ENCODE measurements at regions not wholly inside any gene's neighbourhood (a gene's known extent, or its start where the extent isn't known, plus 50 kb on each side); places are given as distances from the start of the nearest gene placed in this dataset.
"Not testable (repeated sequence)": the region's sequence is repeated elsewhere in the genome, so short reads cannot be mapped to it uniquely, and the experiment has no call there.

- Histone ChIP-seq H3K4me1 (ENCODE audit: insufficient read depth, low read length) (no peaks in the 10 kb centered on the region), H3K36me3 (ENCODE audit: insufficient read depth, low read length) (no peaks in the 10 kb centered on the region), H3K9ac (ENCODE audit: low read depth, low read length) (no peak overlapping the region), H3K9me3 (ENCODE audit: control insufficient read depth, insufficient read depth, low read length) (no peaks in the 10 kb centered on the region)
Measured at GRCh38 chr4:189121336-189121735, 819.3 kb upstream of the FRG1 start.

GRCh38 chr4:189124149-189124758 is 816.4 kb upstream of the FRG1 start:
- Histone ChIP-seq H3K4me1 (ENCODE audit: insufficient read depth, low read length) (no peaks in the 10 kb centered on the region), H3K9ac (ENCODE audit: low read depth, low read length) (no peak overlapping the region), H3K36me3 (ENCODE audit: insufficient read depth, low read length) (no peaks in the 10 kb centered on the region), H3K9me3 (ENCODE audit: control insufficient read depth, insufficient read depth, low read length) (no peaks in the 10 kb centered on the region)

GRCh38 chr4:189124791-189125190 is 815.9 kb upstream of the FRG1 start:
- Histone ChIP-seq H3K9me3 (ENCODE audit: control insufficient read depth, insufficient read depth, low read length) (no peaks in the 10 kb centered on the region), H3K36me3 (ENCODE audit: insufficient read depth, low read length) (no peaks in the 10 kb centered on the region), H3K9ac (ENCODE audit: low read depth, low read length) (no peak overlapping the region), H3K4me1 (ENCODE audit: insufficient read depth, low read length) (no peaks in the 10 kb centered on the region)

DNA sequence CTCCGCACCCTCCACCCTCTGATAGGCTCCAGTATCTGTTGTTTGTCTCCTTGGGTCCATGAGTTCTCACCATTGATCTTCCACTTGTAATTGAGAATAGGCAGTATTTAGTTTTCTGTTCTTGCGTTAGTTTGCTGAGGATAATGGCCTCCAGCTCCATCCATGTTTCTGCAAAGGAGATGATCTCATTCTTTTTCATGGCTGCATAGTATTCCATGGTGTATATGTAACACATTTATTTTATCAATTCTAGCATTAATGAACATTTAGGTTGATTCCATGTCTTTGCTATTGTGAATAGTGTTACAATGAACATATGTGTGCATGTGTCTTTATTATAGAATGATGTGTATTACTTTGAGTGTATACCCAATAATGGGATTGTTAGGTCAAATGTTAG is 814.6 kb upstream of the FRG1 start:
- H3K4me1 ChIP-seq (ENCODE audit: insufficient read depth, low read length) = no peaks in the 10 kb centered on the region
- H3K9ac ChIP-seq (ENCODE audit: low read depth, low read length) = no peak overlapping the region
- no peaks in the 10 kb centered on the region for H3K36me3 ChIP-seq (ENCODE audit: insufficient read depth, low read length)
- no peaks in the 10 kb centered on the region for H3K9me3 ChIP-seq (ENCODE audit: control insufficient read depth, insufficient read depth, low read length)

DNA sequence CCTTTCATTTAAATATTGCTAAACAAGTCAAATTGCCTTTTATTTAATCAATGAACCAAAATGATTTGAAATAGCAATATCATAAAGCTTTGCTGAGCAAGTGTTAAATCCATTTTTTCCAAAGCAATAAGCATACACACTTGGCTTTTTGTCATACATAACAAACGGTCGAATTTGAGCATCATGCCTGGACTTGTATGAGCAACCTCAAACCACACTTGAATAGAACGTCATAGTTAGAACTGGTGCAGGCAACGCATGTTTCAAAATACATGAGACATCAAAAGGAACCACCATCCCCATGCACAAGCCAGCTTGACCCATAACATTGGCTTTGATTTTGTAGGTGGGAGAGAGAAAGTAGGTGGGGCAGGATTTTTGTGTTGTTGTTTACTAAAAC is 812.3 kb upstream of the FRG1 start:
- Histone ChIP-seq H3K4me1 (ENCODE audit: insufficient read depth, low read length) (no peaks in the 10 kb centered on the region), H3K9ac (ENCODE audit: low read depth, low read length) (no peak overlapping the region), H3K36me3 (ENCODE audit: insufficient read depth, low read length) (no peaks in the 10 kb centered on the region), H3K9me3 (ENCODE audit: control insufficient read depth, insufficient read depth, low read length) (no peaks in the 10 kb centered on the region)

- Histone ChIP-seq H3K9me3 (ENCODE audit: control insufficient read depth, insufficient read depth, low read length) (no peaks in the 10 kb centered on the region), H3K4me1 (ENCODE audit: insufficient read depth, low read length) (no peaks in the 10 kb centered on the region), H3K9ac (ENCODE audit: low read depth, low read length) (no peak overlapping the region), H3K36me3 (ENCODE audit: insufficient read depth, low read length) (no peaks in the 10 kb centered on the region)
Measured at GRCh38 chr4:189129044-189129694, 811.5 kb upstream of the FRG1 start.

GRCh38 chr4:189131118-189131517 is 809.6 kb upstream of the FRG1 start:
- H3K36me3 ChIP-seq (ENCODE audit: insufficient read depth, low read length) = no peaks in the 10 kb centered on the region
- H3K9me3 ChIP-seq (ENCODE audit: control insufficient read depth, insufficient read depth, low read length) = no peaks in the 10 kb centered on the region
- H3K4me1 ChIP-seq (ENCODE audit: insufficient read depth, low read length) = no peaks in the 10 kb centered on the region
- no peak overlapping the region for H3K9ac ChIP-seq (ENCODE audit: low read depth, low read length)

DNA sequence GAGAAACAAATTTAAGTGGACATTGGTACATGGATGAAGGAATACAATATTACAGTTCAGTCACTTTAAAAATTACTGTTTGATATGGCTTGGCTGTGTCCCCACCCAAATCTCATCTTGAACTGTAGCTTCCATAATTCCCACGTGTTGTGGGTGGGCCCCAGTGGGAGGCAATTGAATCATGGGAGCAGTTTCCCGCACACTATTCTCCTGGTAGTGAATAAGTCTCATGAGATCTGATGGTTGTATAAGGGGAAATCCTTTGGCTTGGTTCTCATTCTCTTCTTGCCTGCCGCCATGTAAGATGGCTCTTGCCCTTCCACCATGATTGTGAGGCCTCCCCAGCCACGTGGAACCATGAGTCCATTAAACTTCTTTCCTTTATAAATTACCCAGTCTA is 804.2 kb upstream of the FRG1 start:
- no peaks in the 10 kb centered on the region for H3K9me3 ChIP-seq (ENCODE audit: control insufficient read depth, insufficient read depth, low read length)
- no peaks in the 10 kb centered on the region for H3K36me3 ChIP-seq (ENCODE audit: insufficient read depth, low read length)
- no peaks in the 10 kb centered on the region for H3K4me1 ChIP-seq (ENCODE audit: insufficient read depth, low read length)
- no peak overlapping the region for H3K9ac ChIP-seq (ENCODE audit: low read depth, low read length)

GRCh38 chr4:189143263-189143952 is 797.3 kb upstream of the FRG1 start:
- no peaks in the 10 kb centered on the region for H3K36me3 ChIP-seq (ENCODE audit: insufficient read depth, low read length)
- no peaks in the 10 kb centered on the region for H3K9me3 ChIP-seq (ENCODE audit: control insufficient read depth, insufficient read depth, low read length)
- no peaks in the 10 kb centered on the region for H3K4me1 ChIP-seq (ENCODE audit: insufficient read depth, low read length)
- no peak overlapping the region for H3K9ac ChIP-seq (ENCODE audit: low read depth, low read length)

DNA sequence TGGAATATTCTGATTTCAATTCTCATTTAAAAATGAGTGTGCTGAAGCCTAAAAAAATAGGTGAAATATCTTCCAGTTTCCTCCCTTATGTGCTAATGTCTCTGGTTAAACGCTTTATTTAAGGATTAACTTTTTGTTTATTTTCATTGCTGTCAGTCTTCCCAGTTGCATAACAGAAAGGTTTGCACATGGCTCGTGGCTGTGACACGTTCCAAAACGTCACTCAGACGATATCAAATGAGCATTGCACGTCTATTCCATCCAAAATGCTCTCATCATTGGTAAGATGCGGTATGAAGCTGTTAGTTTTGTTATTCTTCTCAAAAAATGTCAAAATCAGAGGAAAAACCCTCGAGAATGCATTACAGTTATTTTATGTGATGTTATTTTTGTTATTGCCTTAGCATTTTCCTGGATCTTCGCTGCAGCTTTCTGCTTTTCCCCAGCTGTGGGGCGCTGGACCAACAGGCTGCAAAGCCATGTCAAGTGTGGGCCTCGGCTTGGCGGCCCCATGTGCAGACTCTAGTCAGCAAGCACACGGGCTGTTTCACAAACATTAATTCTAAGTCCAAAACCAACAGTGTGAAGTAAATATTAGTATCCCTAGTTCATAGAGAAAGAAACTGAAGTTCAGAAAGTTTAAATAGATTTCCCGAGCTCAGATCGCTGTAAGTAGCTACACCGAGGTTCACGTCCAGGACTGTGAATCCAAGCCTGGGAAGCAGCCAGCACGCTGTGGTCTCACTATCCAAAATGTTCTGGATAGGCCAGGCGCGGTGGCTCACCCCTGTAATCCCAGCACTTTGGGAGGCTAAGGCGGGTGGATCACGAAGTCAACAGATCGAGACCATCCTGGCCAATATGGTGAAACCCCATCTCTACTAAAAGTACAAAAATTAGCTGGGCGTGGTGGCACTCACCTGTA is 793.4 kb upstream of the FRG1 start:
- Histone ChIP-seq H3K9me3 (ENCODE audit: control insufficient read depth, insufficient read depth, low read length) (peaks cover 6% of the 10 kb centered on the region), H3K4me1 (ENCODE audit: insufficient read depth, low read length) (no peaks in the 10 kb centered on the region), H3K36me3 (ENCODE audit: insufficient read depth, low read length) (no peaks in the 10 kb centered on the region), H3K9ac (ENCODE audit: low read depth, low read length) (no peak overlapping the region)

- not testable (repeated sequence) for H3K4me1 ChIP-seq (ENCODE audit: insufficient read depth, low read length); H3K9ac ChIP-seq (ENCODE audit: low read depth, low read length); H3K36me3 ChIP-seq (ENCODE audit: insufficient read depth, low read length)
- H3K9me3 ChIP-seq (ENCODE audit: control insufficient read depth, insufficient read depth, low read length) = peaks cover 13% of the 10 kb centered on the region
Measured at GRCh38 chr4:189155083-189155482, 785.6 kb upstream of the FRG1 start.

GRCh38 chr4:189162073-189162789 is 778.4 kb upstream of the FRG1 start:
- no peaks in the 10 kb centered on the region for H3K36me3 ChIP-seq (ENCODE audit: insufficient read depth, low read length)
- H3K9me3 ChIP-seq (ENCODE audit: control insufficient read depth, insufficient read depth, low read length) = no peaks in the 10 kb centered on the region
- peak overlapping the region; percentile 15; the same call in 1 of the 2 replicates for H3K9ac ChIP-seq (ENCODE audit: low read depth, low read length)
- H3K4me1 ChIP-seq (ENCODE audit: insufficient read depth, low read length) = peaks cover 29% of the 10 kb centered on the region; the same call in 1 of the 2 replicates

- Histone ChIP-seq H3K36me3 (ENCODE audit: insufficient read depth, low read length) (no peaks in the 10 kb centered on the region), H3K9me3 (ENCODE audit: control insufficient read depth, insufficient read depth, low read length) (no peaks in the 10 kb centered on the region), H3K9ac (ENCODE audit: low read depth, low read length) (no peak overlapping the region), H3K4me1 (ENCODE audit: insufficient read depth, low read length) (peaks cover 29% of the 10 kb centered on the region; the same call in 1 of the 2 replicates)
Measured at GRCh38 chr4:189162888-189163287, 777.8 kb upstream of the FRG1 start.

DNA sequence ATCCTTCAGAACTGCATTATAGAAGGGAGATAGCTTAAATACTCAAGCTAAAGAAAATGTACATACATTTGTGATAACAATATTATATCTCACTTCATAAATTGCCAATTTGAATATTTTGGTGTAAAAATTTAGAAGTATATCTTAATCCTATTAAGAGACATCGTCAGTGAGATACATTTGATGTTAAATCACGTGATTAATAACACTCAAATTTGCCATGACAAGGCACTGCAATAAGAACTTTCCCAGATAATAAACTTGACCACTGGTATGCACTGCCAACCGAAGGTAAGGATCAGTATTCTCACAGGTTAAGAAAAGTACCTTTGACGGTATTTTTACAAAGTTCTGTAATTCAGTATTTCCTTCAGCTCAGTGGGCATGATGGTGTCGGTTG is 764.7 kb upstream of the FRG1 start:
- no peaks in the 10 kb centered on the region for H3K9me3 ChIP-seq (ENCODE audit: control insufficient read depth, insufficient read depth, low read length)
- peaks cover 18% of the 10 kb centered on the region; the same call in 1 of the 2 replicates for H3K4me1 ChIP-seq (ENCODE audit: insufficient read depth, low read length)
- no peaks in the 10 kb centered on the region for H3K36me3 ChIP-seq (ENCODE audit: insufficient read depth, low read length)
- no peak overlapping the region for H3K9ac ChIP-seq (ENCODE audit: low read depth, low read length)
